Right lung (tissue), 2 donors: ENCODE measurements at regions not wholly inside any gene's neighbourhood (a gene's known extent, or its start where the extent isn't known, plus 50 kb on each side); places are given as distances from the start of the nearest gene placed in this dataset.
"Not testable (repeated sequence)": the region's sequence is repeated elsewhere in the genome, so short reads cannot be mapped to it uniquely, and the experiment has no call there.

Source experiments
- DNase-seq, 2 donors: peaks; one replicate each; pipeline ENCODE4 v3.0.0-alpha.2; 2013

- DNase-seq = not testable (repeated sequence)
These were observed 141.6 kb upstream of the MAN1A1 start for GRCh38 chr6:119491112-119491511.

GRCh38 chr6:119490050-119490449 lies 140.5 kb upstream of the MAN1A1 start:
- DNase-seq = not testable (repeated sequence)

GRCh38 chr6:119484598-119484997 lies 135.0 kb upstream of the MAN1A1 start:
- DNase-seq = peak; percentile 32 to 42

GRCh38 chr6:119483908-119484307 lies 134.3 kb upstream of the MAN1A1 start:
- DNase-seq = no peak

- no peak for DNase-seq
These were observed 133.3 kb upstream of the MAN1A1 start for GRCh38 chr6:119482850-119483285.

GRCh38 chr6:119481976-119482375 lies 132.4 kb upstream of the MAN1A1 start:
- no peak for DNase-seq

- no peak for DNase-seq
These were observed 131.5 kb upstream of the MAN1A1 start for GRCh38 chr6:119480961-119481497.

- no peak for DNase-seq
These were observed 130.5 kb upstream of the MAN1A1 start for GRCh38 chr6:119479860-119480655.

- no peak for DNase-seq
These were observed 127.0 kb upstream of the MAN1A1 start for GRCh38 chr6:119476554-119476953.

- no peak for DNase-seq
These were observed 126.5 kb upstream of the MAN1A1 start for GRCh38 chr6:119476024-119476423.

- no peak for DNase-seq
These were observed 121.5 kb upstream of the MAN1A1 start for GRCh38 chr6:119470893-119471542.

- DNase-seq = no peak
These were observed 118.0 kb upstream of the MAN1A1 start for GRCh38 chr6:119467488-119468081.

GRCh38 chr6:119466226-119466625 lies 116.7 kb upstream of the MAN1A1 start:
- no peak for DNase-seq

- no peak for DNase-seq
These were observed 113.6 kb upstream of the MAN1A1 start for GRCh38 chr6:119463081-119463626.

GRCh38 chr6:119461187-119461586 lies 111.6 kb upstream of the MAN1A1 start:
- no peak for DNase-seq

- DNase-seq = no peak
These were observed 109.8 kb upstream of the MAN1A1 start for GRCh38 chr6:119459207-119459974.

GRCh38 chr6:119454714-119455113 lies 105.2 kb upstream of the MAN1A1 start:
- no peak for DNase-seq

GRCh38 chr6:119453242-119454200 lies 104.0 kb upstream of the MAN1A1 start:
- no peak for DNase-seq

GRCh38 chr6:119449331-119450156 lies 100.0 kb upstream of the MAN1A1 start:
- DNase-seq = no peak
